CD4-positive, alpha-beta T cell treated with Interleukin-10 for 1 hour (primary cell): ENCODE measurements at regions not wholly inside any gene's neighbourhood (a gene's known extent, or its start where the extent isn't known, plus 50 kb on each side); places are given as distances from the start of the nearest gene placed in this dataset.
"Not testable (repeated sequence)": the region's sequence is repeated elsewhere in the genome, so short reads cannot be mapped to it uniquely, and the experiment has no call there.

Source experiments
- DNase-seq: peaks from one replicate; pipeline ENCODE4 v3.0.0-alpha.2; 2020

DNA sequence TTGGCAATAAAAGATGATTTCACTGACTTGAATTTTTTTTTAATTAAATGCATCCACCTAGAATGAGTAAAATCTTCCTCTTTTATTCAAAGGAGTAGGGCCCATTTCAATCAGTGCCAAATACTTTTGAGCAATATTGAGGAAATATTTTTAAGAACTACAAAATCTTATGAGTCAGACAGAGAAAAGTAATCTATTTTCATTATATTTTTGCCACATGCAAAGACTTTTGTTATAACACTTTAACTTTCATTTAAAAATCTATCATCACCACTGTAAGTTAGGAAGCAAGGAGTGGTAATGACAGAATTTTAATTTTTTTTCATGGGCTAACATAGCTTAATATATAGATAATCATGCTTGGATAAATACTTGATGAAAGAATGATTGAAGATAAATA is 345.2 kb upstream of the KITLG start:
- no peak for DNase-seq

GRCh38 chr12:88924162-88924561 is 343.9 kb upstream of the KITLG start:
- no peak for DNase-seq

DNA sequence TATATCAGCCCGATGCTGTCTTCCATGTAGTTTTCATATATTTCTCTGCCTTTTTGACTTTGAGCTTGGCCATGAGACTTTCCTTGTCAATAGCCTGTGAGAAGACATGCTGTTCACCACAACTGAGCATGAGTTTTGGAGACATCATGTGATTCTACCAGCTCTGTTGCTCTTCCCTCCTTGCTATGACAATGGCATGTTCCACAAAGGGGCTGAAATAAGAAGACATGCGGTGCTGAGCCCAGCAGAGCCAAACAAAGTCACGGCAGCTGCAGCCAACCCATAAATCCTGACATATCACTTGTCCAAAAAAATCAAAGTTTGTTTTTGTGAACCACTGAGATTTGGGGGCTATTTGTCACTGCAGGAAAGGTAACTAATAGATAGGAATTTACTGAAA is 343.4 kb upstream of the KITLG start:
- no peak for DNase-seq

- DNase-seq: no peak
Observed at GRCh38 chr12:88922816-88923215, 342.5 kb upstream of the KITLG start.

- DNase-seq: no peak
Observed at GRCh38 chr12:88921890-88922532, 341.7 kb upstream of the KITLG start.

- DNase-seq: no peak
Observed at GRCh38 chr12:88921434-88921833, 341.2 kb upstream of the KITLG start.

DNA sequence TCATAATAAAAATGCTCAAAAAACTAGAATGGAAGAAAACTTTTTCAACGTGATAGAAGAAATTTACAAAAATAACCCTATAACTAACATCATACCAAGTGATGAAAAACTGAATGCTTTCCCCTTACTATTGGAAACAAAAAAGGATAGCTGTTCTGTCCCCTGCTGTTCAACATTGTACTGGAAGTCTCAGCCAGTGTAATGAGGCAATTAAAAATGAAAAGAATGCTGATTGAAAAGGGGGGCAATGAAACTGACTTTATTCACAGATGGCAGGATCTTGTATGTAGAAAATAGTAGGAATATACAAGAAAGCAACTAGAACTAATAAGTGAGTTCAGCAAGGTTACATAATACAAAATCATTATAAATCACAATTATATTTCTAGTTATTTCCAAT is 337.9 kb upstream of the KITLG start:
- DNase-seq: no peak

DNA sequence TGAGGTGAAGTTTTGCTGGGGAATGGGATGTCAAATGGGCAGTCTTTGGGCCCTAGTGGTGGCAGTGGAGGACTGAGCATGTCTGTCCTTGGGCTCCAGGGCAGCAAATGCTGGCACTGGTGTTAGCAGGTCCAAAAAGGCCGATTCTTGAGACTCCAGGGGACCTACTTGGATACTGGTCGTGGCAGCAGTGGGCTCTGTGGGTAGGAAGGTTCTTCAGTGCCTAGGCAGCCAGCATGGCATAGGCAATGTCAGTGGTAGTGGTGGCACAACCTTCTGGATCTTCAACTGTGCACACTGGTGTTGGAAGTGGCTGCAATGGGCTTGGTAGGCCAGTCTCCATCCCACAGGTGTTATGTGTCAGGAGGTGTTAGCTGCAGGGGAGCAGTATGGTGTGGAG is 334.7 kb upstream of the KITLG start:
- no peak for DNase-seq

- no peak for DNase-seq
Observed at GRCh38 chr12:88909510-88909909, 329.2 kb upstream of the KITLG start.

GRCh38 chr12:88908345-88908744 is 328.1 kb upstream of the KITLG start:
- no peak for DNase-seq

- DNase-seq: no peak
Observed at GRCh38 chr12:88904705-88905104, 324.4 kb upstream of the KITLG start.

- no peak for DNase-seq
Observed at GRCh38 chr12:88903333-88903732, 323.1 kb upstream of the KITLG start.

GRCh38 chr12:88897723-88898122 is 317.5 kb upstream of the KITLG start:
- DNase-seq: no peak

DNA sequence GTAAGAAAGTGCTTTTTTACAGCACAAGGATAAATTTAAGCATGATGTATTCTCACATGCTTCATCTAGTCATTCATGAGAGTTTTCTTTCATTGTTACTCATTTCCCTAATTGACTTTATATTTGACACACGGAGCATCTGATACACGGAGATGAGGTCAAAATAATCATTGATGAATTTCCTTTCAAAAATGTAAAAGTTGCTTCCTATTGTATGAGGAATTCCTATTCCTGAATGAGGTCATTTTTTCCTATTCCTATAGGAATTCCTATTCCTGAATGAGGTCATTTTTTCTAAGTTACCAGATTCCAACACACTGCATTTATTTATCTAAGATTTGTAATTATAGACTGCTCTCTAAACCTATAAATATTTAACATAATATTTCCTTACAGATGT is 316.7 kb upstream of the KITLG start:
- no peak for DNase-seq

DNA sequence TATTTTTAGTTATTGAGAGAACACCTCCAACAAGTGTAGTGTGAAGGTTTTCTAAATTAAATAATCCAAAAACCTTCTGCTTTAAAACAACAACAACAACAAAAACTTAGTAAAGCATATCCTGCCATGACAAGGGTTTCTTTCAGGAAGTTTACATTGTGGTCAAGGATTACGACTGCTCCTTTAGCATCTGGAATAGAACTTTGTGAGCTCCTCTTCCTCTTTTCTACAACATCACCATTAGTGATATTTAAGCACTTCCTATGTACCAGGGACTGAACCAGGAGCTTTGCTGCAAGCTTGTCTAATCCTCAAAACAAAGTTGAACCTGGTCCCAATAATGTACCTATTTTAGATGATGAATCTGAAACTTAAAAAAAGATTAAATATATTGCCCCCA is 315.4 kb upstream of the KITLG start:
- DNase-seq: no peak

GRCh38 chr12:88893801-88894200 is 313.5 kb upstream of the KITLG start:
- DNase-seq: no peak

- DNase-seq: not testable (repeated sequence)
Observed at GRCh38 chr12:88891434-88891833, 311.2 kb upstream of the KITLG start.

DNA sequence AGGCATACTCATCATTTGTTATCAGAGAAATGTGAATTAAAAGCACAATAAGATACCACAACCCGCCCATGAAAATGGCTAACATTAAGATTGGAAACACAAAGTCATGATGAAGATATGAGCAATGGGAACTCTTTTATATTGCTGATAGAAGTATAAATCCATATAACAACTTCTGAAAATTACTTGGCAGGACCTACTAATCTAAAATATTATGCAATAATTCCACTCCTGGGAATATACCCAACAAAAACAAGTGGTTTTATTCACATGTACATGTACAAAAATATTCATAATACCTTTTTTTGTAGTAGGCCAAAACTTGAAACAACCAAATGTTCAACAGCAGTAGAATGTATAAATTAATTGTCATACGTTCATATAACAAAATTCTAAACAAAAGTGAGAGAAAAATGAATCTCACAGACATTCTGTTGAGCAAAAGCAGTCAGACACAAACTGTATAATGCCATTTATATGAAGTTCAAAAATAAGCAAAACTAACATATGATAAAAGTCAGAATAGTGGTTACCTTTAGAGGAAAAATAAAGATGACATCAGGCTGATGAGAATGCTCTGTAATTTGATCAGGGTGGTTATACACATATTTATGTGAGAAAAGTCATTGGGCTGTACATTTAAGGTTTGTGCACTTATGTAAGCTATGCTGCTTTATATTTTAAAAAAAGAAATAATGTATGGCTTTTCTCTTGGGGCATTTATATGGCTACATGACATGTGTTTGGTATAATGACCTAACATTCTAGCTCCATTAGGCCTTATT is 309.2 kb upstream of the KITLG start:
- no peak for DNase-seq

DNA sequence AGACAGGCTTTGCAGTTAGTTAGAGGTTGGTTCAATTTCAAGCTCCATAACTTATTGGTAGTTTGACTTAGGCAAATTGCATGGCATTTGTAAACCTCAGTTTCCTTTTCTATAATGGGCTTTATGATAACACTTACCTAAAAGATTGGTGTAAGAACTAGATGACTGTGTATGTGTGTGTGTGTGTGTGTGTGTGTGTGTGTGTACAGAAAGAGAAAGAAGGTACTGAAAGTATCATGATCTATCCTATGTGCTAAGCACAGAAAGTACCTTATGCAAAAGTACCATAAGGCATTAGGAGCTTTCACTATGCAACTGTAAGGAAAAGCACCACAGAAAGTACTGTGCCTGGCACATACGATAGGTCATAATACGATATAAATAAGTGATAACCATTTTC is 304.3 kb upstream of the KITLG start:
- DNase-seq: no peak

- no peak for DNase-seq
Observed at GRCh38 chr12:88882662-88883061, 302.4 kb upstream of the KITLG start.

GRCh38 chr12:88880051-88880450 is 299.8 kb upstream of the KITLG start:
- DNase-seq: no peak

DNA sequence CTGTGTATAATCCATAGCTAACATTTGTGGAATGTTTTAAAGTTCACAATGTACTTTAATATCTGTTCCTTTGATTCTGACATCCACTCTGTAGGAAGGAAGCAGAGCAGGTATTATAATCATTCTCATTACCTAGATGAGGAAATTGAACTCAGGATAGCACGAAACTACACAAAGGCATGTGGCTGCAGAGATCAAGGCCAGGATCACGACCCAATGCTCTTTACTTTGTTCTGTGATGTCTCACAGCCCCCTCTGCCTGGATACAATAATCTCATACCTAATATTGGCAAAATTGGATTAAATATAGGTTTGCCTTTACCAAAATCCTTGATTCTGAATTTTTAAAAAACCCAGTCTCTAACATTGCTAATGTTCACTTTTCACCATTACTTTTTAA is 298.0 kb upstream of the KITLG start:
- DNase-seq: no peak

DNA sequence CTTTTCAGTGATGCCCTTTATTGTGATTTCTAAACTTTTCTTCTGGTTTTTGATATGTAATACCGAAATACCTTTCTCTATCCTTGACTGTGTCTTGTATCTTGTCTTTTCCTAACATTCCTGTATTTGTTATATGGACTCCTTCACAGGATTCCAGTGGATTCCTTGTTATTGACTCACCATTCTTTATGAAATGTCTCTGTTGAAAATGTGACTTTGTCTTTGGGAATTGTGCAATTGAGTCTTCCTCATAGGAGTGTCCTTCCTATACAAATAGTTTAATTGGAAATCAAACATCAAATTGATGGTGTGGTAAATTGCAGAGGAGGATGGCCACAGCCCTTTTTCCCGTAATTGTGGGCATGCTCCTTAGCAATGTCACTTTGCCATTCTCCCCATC is 296.6 kb upstream of the KITLG start:
- no peak for DNase-seq

GRCh38 chr12:88870000-88870737 is 289.9 kb upstream of the KITLG start:
- DNase-seq: no peak
